CMK (cell line): ENCODE measurements at regions not wholly inside any gene's neighbourhood (a gene's known extent, or its start where the extent isn't known, plus 50 kb on each side); places are given as distances from the start of the nearest gene placed in this dataset.

ENCODE experiments used
- DNase-seq: peaks from one replicate; pipeline ENCODE4 v3.0.0-alpha.2; 2010; ENCODE audit warnings: low read depth

DNA sequence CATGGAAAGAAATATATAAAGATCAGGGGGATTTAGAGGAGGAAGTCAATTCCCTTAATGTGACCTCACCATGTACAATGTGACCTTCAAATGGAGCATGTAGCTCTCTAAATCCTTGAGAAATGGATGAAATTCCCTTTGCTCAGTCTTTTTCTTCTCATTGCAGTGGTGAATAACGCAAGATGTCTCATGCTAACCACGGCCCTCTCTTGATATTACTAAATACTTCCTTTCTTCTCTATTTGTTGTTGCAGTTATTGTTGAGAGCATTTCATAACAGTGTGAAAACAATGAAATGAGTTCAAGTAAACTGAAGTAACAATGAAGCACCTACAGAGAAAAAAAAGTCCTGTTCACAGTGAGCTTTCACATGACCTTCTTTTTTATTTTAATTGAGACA, 55.6 kb downstream of the ZNF281 start:
- no peak for DNase-seq

GRCh38 chr1:200353232-200353631, 56.6 kb downstream of the ZNF281 start:
- DNase-seq, result no peak

- no peak for DNase-seq
These were observed 57.8 kb downstream of the ZNF281 start for GRCh38 chr1:200351826-200352549.

DNA sequence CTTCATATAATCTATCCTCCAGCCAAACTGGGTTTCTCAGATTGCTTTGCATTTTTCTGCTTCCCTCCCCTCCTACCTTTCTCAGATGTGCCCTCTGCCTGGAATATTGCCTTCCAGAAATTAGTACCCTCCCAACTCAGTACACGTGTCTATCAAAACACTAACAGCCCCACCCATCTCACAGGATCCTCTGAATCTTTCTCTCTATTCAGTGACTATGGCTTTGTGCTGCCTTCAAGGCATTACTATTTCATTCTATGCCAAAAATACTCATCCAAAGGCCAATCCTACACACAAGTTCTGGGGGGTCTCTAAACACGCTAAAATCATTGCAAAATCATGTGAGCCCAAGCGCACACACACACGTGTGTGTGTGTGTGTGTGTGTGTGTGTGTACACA, 58.4 kb downstream of the ZNF281 start:
- DNase-seq, result no peak

DNA sequence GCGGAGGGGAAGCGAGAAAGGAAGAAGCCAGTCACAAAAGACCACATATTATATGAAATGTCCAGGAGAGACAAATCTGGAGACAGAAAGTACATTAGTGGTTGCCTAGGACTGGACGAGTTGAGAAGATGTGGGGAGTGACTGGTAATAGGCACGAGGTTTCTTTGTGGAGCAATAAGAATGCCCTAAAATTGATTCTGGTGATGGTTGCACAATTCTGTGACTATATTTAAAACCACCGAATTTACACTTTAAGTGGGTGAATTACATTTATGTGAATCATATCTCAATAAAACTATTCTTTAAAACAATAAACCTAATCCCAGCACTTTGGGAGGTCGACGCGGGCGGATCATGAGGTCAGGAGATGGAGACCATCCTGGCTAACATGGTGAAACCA, 63.1 kb downstream of the ZNF281 start:
- DNase-seq, result no peak

DNA sequence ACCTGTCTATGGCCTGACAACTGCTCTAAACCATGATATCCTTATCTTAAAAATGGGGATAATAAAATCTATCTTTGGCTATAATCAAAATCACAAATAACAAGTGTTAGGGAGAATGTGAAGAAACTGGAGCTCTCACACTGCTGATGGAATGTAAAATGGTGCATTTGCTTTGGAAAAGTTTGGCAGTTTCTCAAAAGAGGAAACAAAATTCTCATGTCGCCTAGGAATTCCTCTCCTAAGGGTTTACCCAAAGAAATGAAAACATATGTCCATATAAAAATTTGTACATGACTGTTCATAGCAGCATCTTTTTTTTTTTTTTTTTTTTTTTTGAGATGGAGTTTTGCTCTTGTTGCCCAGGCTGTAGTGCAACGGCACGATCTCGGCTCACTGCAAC, 64.3 kb downstream of the ZNF281 start:
- no peak for DNase-seq

DNA sequence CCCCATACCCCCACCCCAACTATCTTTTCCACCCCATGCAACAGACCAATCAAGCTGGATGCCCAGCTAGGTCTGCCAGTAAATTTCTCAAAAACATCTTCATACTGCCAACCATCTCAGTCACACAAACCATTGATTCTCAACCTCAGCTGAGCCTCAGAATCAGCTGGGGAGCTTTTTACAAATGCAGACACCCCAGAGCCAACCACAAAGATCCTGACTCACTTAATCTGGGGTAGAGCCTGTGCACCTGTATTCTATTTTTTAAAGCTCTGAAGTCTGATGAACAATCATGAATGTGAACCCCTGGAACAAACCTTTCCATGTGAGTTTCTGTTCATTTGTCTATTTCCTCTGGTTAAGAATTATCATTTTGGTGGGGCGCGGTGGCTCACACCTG, 66.0 kb downstream of the ZNF281 start:
- DNase-seq, result no peak

GRCh38 chr1:200342511-200343311, 67.1 kb downstream of the ZNF281 start:
- DNase-seq, result no peak

GRCh38 chr1:200338451-200338850, 71.4 kb downstream of the ZNF281 start:
- DNase-seq, result no peak

GRCh38 chr1:200337831-200338230, 72.0 kb downstream of the ZNF281 start:
- DNase-seq, result no peak

DNA sequence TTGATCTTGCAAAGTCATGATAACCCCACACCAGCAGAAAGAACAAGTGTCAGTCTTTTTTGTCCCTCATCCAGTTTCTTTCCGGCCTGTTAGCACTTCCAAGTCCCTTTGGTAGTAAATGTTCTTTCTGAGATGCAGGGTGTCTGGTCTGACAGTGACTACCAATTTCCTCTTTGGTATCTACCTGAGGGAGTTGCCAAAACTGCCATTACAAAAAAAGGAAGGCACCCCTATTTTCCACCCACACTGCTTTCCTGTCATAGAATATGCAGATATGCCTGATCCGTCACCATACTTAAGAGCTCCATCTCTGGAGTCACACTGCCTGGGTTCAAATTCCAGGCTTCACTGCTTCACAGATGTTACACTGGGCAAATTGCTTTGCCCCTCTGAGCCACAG, 72.4 kb downstream of the ZNF281 start:
- no peak for DNase-seq

- no peak for DNase-seq
These were observed 72.9 kb downstream of the ZNF281 start for GRCh38 chr1:200336901-200337391.

DNA sequence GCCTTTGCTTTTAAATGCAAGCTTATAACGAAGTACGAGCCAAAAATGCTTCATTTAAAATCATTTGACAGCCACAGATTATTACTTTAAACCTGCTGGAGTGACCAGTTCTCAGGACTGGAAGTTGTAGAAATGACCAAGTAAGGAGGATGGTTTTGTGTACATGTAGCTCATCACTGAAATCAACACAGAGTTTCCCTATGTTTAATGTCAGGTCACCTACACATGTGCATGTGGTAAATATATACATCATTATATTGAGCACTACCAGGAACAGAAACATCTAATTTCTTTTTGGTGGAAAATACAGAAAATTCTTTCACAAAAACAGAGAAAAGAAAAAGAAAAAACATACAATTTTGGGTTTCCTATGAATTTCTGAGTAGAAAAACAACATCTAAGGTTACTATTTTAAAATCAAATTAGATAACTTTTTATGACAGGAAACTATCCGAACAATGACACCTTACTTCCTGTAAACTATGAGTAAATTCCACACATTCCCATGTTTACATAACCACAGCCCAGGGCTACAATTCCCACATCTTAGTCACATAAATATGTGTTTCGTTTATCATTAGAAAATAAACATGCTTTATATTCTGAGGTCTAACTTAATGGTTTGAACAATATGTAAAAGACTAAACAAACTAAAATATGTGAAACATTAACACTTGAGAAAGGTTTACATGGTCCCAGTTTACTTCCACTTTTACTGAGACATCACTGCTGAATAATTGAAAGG, 73.6 kb downstream of the ZNF281 start:
- no peak for DNase-seq

DNA sequence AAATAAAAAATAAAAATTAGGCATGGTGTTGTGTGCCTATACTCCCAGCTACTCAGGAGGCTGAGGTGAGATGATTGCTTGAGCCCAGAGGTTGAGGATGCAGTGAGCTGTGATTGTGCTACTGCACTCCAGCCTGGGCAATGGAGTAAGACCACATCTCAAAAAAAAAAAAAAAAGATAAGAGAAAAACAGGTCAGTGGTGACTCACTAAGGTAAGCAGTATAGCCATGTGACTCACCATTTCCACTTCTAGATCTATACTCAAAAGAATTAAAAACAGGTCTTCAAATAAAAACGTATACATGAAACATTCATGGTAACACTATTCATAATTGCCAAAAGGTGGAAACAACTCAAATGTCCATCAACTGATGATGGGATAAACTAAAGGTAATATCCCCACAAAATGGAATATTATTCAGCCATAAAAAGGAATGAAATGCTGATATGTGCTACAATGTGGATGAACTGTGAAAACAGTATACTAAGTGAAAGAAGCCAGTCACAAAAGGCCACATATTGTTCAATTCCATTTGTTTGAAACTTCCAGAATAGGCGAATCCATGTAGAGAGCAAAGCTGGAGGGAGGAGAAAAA, 75.1 kb downstream of the ZNF281 start:
- DNase-seq, result no peak

GRCh38 chr1:200333329-200333728, 76.5 kb downstream of the ZNF281 start:
- DNase-seq, result no peak

DNA sequence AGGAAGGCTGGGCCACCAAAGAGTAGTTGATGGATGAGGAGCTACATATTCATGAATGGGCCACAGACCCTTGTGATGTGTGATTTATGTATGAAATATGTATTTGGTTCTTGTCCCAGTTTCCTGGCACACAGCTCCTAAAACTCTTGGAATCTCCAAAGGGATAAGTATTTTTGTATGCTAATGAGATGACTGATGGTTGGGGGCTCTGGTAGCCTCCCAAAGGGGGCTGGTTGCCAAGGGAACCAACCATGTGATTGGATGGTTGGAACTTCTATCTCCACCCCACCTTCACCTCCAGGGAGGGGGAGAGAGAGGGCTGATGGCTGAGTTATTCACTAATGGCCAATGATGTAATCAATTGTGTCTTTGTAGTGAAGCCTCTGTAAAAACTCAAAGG, 77.1 kb downstream of the ZNF281 start:
- DNase-seq, result no peak

DNA sequence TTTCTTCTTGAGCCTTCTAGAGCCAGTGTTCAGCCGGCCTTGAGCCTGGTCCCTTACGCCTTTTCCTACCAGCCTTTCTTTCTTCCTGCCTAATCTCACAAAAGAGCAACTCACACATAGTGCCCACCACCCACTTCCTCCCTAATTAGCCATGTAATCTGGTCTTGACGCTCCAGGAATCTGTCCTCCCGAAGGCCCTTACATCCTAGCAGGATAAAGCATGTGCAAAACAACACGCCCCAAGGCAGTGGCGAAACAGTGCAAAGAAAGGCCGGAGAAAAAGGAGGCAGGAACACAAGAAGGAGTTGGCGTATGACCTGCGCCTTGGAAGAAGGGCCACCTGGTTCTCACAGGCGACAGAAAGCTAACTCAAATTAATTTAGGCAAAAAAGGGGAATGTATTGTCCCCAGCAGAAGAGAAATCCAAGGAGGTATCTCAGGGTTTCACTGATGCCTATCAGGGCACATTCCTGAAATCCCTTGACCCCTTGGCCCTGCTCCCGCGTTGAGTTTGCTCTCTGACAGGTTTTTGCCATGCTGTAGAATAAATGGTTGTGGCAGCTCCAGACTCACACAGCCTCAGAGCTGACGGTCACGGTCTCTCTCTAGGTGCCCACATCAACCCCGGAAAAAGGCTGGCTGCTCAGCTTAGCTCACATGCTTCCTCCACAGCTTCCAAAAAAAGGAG, 79.0 kb downstream of the ZNF281 start:
- DNase-seq, result no peak

DNA sequence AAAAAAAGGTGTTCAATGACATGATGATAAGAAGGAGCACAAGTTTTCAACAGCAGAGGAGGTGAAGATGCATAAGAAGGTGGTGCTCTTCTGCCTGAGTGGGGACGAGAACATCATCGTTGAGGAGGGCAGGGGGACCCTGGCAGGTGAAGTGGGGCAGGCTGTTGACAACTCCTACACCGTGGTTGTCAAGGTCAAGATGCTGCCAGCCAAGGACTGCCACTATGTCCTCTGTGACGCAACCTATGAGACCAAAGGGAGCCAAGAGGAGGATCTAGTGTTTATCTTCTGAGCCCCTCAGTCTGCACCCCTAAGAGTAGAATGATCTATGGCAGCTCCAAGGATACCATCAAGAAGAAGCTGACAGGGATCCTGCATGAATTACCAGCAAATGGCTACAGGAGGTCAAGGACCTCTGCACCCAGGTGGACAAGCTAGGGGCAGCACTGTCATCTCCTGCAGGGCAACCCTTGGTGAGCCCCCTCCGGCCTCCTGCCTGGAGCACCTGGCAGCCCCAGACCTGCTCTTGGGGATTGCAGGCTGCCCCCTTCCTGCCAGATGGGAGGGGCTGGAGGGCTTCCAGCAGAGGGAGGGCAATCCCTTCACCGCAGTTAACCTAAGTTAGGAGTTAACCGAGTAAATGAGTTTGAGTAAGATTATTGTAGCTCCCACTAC, 80.5 kb downstream of the ZNF281 start:
- no peak for DNase-seq

DNA sequence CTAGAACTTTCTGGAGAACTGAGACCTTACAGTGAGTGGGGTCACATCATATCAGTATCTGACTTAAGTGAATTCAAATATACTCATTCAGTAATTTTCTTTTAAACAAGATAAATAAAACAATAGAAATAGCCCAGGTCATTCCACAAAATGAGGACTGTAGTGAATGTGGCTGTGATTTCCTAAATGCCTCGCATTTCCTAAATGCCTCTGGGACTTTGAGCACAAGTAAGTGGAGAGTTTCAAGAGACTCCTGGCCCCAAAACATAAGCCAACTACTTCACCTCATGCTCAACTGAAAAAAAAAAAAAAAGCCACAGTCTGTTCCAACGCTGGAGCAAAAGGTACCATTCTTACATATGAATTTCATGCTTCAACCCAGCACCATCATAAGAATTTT, 81.5 kb downstream of the ZNF281 start:
- DNase-seq, result no peak

DNA sequence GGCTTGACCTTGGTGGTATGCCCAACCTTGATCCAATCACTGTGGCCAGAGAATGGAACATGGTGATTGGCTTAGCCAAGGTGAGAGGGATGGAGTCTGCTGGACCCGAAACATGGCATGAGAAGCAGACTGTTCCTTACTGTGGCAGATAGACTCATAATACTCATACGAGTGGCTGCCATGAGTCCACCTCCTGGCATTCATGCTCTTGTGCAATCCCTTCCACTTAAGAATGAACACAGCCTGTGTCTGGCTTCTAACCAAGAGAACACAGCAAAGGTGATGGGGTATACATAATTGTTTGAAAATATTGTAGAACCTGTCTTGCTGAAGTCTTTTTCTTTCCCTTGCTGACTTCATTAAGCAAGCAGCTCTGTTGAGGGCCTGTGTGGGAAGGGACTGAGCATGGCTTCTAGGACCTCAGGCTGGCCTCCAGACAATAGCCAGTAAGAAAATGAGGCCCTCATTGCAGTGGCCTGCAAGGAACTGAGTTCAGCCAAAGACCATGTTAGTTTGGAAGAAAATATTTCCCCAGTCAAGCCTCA, 85.9 kb downstream of the ZNF281 start:
- no peak for DNase-seq

- no peak for DNase-seq
These were observed 90.7 kb downstream of the ZNF281 start for GRCh38 chr1:200319148-200319547.
